GM12878 (cell line): ENCODE measurements at regions not wholly inside any gene's neighbourhood (a gene's known extent, or its start where the extent isn't known, plus 50 kb on each side); places are given as distances from the start of the nearest gene placed in this dataset.

Experiments used
- ATAC-seq: fragments of 200-7000 bp; cut with Tn5 transposase; 3 replicates; pipeline ENCODE4 v1.9.1; 2020; ENCODE audit warnings: mild to moderate bottlenecking, moderate library complexity
- BruUV-seq: library from RNA; stranded (reverse); fragments of 400-500 nt; replicated peaks from 2 replicates; lab custom pipeline; 2021; lab: Mats Ljungman, UMichigan
- CTCF ChIA-PET: fragments of 300-600 bp; sonication (Branson Sonifier 250); formaldehyde crosslinking; extraction: SDS; loops from one replicate; lab custom pipeline; 2021; ENCODE audit warnings: inconsistent platforms; lab: Yijun Ruan, JAX
- POLR2A ChIA-PET: fragments of 350-600 bp; formaldehyde crosslinking; extraction: SDS; loops from one replicate; lab custom pipeline; 2021; ENCODE audit warnings: inconsistent platforms; lab: Charles Lee
- RAD21 ChIA-PET: fragments of 300-600 bp; sonication (Branson Sonifier 250); formaldehyde crosslinking; loops from one replicate; lab custom pipeline; 2023; ENCODE audit warnings: antibody characterized with exemption; ENCODE audit not compliant: unreplicated experiment; lab: Charles Lee
- SMC1A ChIA-PET: fragments of 300-600 bp; sonication (Branson Sonifier 250); formaldehyde crosslinking; loops from one replicate; lab custom pipeline; 2023; ENCODE audit not compliant: unreplicated experiment, uncharacterized antibody; lab: Charles Lee
- DNase-seq: peaks from one replicate; pipeline ENCODE4 v3.0.0-alpha.2; 2011; ENCODE audit warnings: low read depth, low spot score
- FAIRE-seq: peaks from 3 replicates; lab custom pipeline; 2011; peaks lifted over from hg19 to GRCh38; lab: Jason Lieb, UNC
- H2AFZ ChIP-seq: 2 replicates; pipeline ENCODE4 v1.6.0; 2011; ENCODE audit warnings: low read depth, low read length, control low read depth; ENCODE audit not compliant: control insufficient read depth
- H3K27ac ChIP-seq: 2 replicates; pipeline ENCODE4 v1.5.1; 2011; ENCODE audit warnings: control low read depth; ENCODE audit not compliant: control insufficient read depth, insufficient read depth
- H3K27me3 ChIP-seq, 2 experiments: replicated peaks in 1 of 2; 2 replicates each; pipeline versions ENCODE4 v1.6.0 to v1.6.1; 2011; ENCODE audit warnings: low read length in 1 of 2; ENCODE audit not compliant: control insufficient read depth in 2 of 2, insufficient read depth in 2 of 2
- H3K36me3 ChIP-seq, 2 experiments: 2 replicates each; pipeline ENCODE4 v1.5.1; 2011; ENCODE audit warnings: low read length in 1 of 2; ENCODE audit not compliant: control insufficient read depth in 2 of 2, insufficient read depth in 2 of 2
- H3K4me1 ChIP-seq: 2 replicates; pipeline ENCODE4 v1.6.1; 2011; ENCODE audit warnings: mild to moderate bottlenecking, low read length, moderate library complexity, mixed read lengths; ENCODE audit not compliant: control insufficient read depth, insufficient read depth
- H3K4me2 ChIP-seq: 2 replicates; pipeline ENCODE4 v1.6.0; 2011; ENCODE audit warnings: control low read depth; ENCODE audit not compliant: control insufficient read depth, insufficient read depth
- H3K4me3 ChIP-seq: fragments of 200-600 bp; sonication (generic); 2 replicates; pipeline ENCODE4 v1.5.1; 2016
- H3K79me2 ChIP-seq: 2 replicates; pipeline ENCODE4 v1.6.0; 2011; ENCODE audit warnings: low read length; ENCODE audit not compliant: control insufficient read depth, insufficient read depth
- H3K9ac ChIP-seq: 2 replicates; pipeline ENCODE4 v1.8.0; 2011; ENCODE audit warnings: low read length, control low read depth, mixed read lengths; ENCODE audit not compliant: control insufficient read depth, insufficient read depth
- H3K9me3 ChIP-seq: replicated peaks from 3 replicates; pipeline ENCODE4 v1.5.1; 2011; ENCODE audit warnings: mild to moderate bottlenecking, low read length; ENCODE audit not compliant: control insufficient read depth, insufficient read depth
- H4K20me1 ChIP-seq: 2 replicates; pipeline ENCODE4 v1.6.0; 2011; ENCODE audit not compliant: control insufficient read depth, insufficient read depth
- ASH2L ChIP-seq: fragments of 300-600, 200-600 bp; sonication (generic); IDR thresholded peaks from 2 replicates; pipeline ENCODE4 v1.6.1; 2017; ENCODE audit warnings: low read depth, mild to moderate bottlenecking, borderline replicate concordance
- ATF7 ChIP-seq: fragments of 450-650 bp; IDR thresholded peaks from 2 replicates; pipeline ENCODE4 v1.6.1; 2016; ENCODE audit warnings: low read depth, mild to moderate bottlenecking
- BACH1 ChIP-seq: fragments of 450-650 bp; IDR thresholded peaks from 2 replicates; pipeline ENCODE4 v1.6.1; 2017; ENCODE audit warnings: mild to moderate bottlenecking, borderline replicate concordance
- BRCA1 ChIP-seq: IDR thresholded peaks from 2 replicates; pipeline ENCODE4 v1.6.1; 2011; ENCODE audit warnings: low read depth, low read length, improper control_type of control experiment
- CBFB ChIP-seq: IDR thresholded peaks from 2 replicates; pipeline ENCODE4 v1.6.1; 2016; ENCODE audit warnings: antibody characterized with exemption, low read depth
- CHD1 ChIP-seq: IDR thresholded peaks from 2 replicates; pipeline ENCODE4 v1.6.1; 2012; ENCODE audit warnings: low read depth, low read length, improper control_type of control experiment
- HDGF ChIP-seq: fragments of 450-650 bp; IDR thresholded peaks from 2 replicates; pipeline ENCODE4 v1.6.1; 2016; ENCODE audit warnings: antibody characterized with exemption
- KDM1A ChIP-seq: fragments of 200-600 bp; sonication (generic); IDR thresholded peaks from 2 replicates; pipeline ENCODE4 v1.6.1; 2016; ENCODE audit warnings: borderline replicate concordance
- KLF5 ChIP-seq: fragments of 450-650 bp; IDR thresholded peaks from 2 replicates; pipeline ENCODE4 v1.6.1; 2014; ENCODE audit warnings: mild to moderate bottlenecking; ENCODE audit not compliant: partially characterized antibody
- LARP7 ChIP-seq: fragments of 450-650 bp; IDR thresholded peaks from 2 replicates; pipeline ENCODE4 v1.6.1; 2017; ENCODE audit warnings: mild to moderate bottlenecking
- NFYB ChIP-seq: IDR thresholded peaks from 2 replicates; pipeline ENCODE4 v1.6.1; 2011; ENCODE audit warnings: low read depth, mild to moderate bottlenecking, low read length, improper control_type of control experiment, moderate library complexity; ENCODE audit not compliant: insufficient read depth
- NR2F1 ChIP-seq: fragments of 450-650 bp; conservative IDR thresholded peaks from 2 replicates; pipeline ENCODE4 v1.6.1; 2017; ENCODE audit warnings: mild to moderate bottlenecking
- RCOR1 ChIP-seq: conservative IDR thresholded peaks from 2 replicates; pipeline ENCODE4 v1.6.1; 2012; ENCODE audit warnings: low read depth, low read length, improper control_type of control experiment
- SUZ12 ChIP-seq: fragments of 200-600 bp; sonication (generic); IDR thresholded peaks from one replicate; pipeline ENCODE4 v1.6.1; 2018; ENCODE audit warnings: antibody characterized with exemption, mild to moderate bottlenecking; ENCODE audit not compliant: unreplicated experiment
- TCF12 ChIP-seq: IDR thresholded peaks from 2 replicates; pipeline ENCODE4 v1.6.1; 2011; ENCODE audit warnings: low read depth, mild to moderate bottlenecking, low read length
- TCF3 ChIP-seq: IDR thresholded peaks from 2 replicates; pipeline ENCODE4 v1.6.1; 2012; ENCODE audit warnings: low read depth, mild to moderate bottlenecking, low read length, borderline replicate concordance; ENCODE audit not compliant: insufficient read depth
- ZNF207 ChIP-seq: fragments of 450-650 bp; IDR thresholded peaks from 2 replicates; pipeline ENCODE4 v1.6.1; 2014; ENCODE audit warnings: antibody characterized with exemption, mild to moderate bottlenecking, borderline replicate concordance
- WGBS: methylation state at CpG from one replicate; pipeline ENCODE4 v1.1.6; 2016; ENCODE audit warnings: low lambda C conversion rate; ENCODE audit not compliant: insufficient replicate concordance, insufficient coverage; ENCODE audit errors: missing lambda C conversion rate; 5-methylcytosine and 5-hydroxymethylcytosine counted together
- in situ Hi-C: fragments of 300-500 bp; cut with MboI; formaldehyde crosslinking; loops from 9 replicates; pipeline ENCODE4 v1.14.3; 2018; ENCODE audit warnings: mixed read lengths
- intact Hi-C: fragments of 100-400 bp; cut with micrococcal nuclease; formaldehyde crosslinking; loops from one replicate; pipeline ENCODE4 v1.14.2; 2022; ENCODE audit not compliant: unreplicated experiment
- TF ChIP-seq, protein P1 (sequence below): fragments of 450-650 bp; IDR thresholded peaks from 2 replicates; pipeline ENCODE4 v1.6.1; 2017; ENCODE audit warnings: borderline replicate concordance

DNA sequence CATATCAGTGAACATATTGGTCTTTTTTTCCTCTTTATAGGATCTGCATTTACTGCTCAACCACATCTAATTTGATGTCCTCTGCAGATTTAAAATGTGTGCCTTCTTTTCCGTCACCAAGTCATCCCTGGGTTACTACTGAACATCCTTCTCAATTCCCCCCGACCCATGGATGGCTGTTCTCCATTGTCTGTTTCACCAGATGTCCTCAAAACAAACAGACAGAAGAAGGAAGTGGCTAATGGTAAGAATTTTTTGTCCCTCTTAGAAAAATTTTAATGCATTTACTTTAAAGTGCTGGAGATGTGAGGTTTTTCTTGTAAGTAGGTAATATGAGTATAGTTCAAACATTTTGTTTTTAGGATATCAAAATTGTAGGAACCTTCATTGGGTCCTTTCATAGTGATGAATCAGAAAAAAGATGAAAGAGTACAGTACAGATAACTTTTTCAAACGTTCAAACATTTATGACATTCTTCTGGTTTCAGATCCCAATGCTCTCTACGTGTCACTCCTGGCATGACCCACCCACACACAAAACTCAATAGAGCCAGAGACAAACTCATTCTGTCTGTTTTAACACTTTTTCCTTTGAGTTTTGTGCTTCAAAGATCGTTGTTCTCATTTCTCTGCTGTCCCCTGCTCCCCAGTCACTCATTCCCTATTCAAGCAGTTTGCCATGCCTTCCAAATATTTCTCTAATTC lies 276.4 kb downstream of the PRL start:
- peaks cover 15% of the 10 kb centered on the region for H3K4me1 ChIP-seq
- no peaks in the 10 kb centered on the region for H3K79me2 ChIP-seq
- no peak overlapping the region for H3K4me2 ChIP-seq
- TF ChIP-seq RCOR1 (no peak), ATF7 (no peak), CHD1 (no peak), BACH1 (no peak), TCF3 (no peak), ZNF207 (no peak), ASH2L (no peak), KLF5 (no peak), HDGF (no peak), NFYB (no peak), TCF12 (no peak), SUZ12 (no peak), NR2F1 (no peak), LARP7 (no peak), KDM1A (no peak), BRCA1 (no peak), CBFB (no peak)
- TF ChIP-seq, protein P1, sequence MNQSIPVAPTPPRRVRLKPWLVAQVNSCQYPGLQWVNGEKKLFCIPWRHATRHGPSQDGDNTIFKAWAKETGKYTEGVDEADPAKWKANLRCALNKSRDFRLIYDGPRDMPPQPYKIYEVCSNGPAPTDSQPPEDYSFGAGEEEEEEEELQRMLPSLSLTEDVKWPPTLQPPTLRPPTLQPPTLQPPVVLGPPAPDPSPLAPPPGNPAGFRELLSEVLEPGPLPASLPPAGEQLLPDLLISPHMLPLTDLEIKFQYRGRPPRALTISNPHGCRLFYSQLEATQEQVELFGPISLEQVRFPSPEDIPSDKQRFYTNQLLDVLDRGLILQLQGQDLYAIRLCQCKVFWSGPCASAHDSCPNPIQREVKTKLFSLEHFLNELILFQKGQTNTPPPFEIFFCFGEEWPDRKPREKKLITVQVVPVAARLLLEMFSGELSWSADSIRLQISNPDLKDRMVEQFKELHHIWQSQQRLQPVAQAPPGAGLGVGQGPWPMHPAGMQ: no peak
- H3K27ac ChIP-seq: no peak overlapping the region
- H3K36me3 ChIP-seq: no peaks in the 10 kb centered on the region; a peak in 1 of 4 replicates
- SMC1A ChIA-PET: no interaction called here
- CTCF ChIA-PET: no interaction called here
- in situ Hi-C loops (no loop called here), intact Hi-C loops (loop anchor here (10.0 kb wide), 1 partner anchor 864 kb away; no protein-coding TSS in a partner anchor)
- ATAC-seq: no peak
- no TSS peak for BruUV-seq
- no peak for FAIRE-seq
- H2AFZ ChIP-seq: no peak overlapping the region
- no peak for DNase-seq
- H3K9ac ChIP-seq: no peak overlapping the region
- POLR2A ChIA-PET: no interaction called here
- RAD21 ChIA-PET: no interaction called here
- no peak overlapping the region for H3K4me3 ChIP-seq
- peaks cover 6% of the 10 kb centered on the region for H3K9me3 ChIP-seq
- H3K27me3 ChIP-seq: no peaks in the 10 kb centered on the region
- H4K20me1 ChIP-seq: no peaks in the 10 kb centered on the region
- WGBS: 19% methylated on average over 5 of the region's 5 CpGs
